OCI-LY7 (cell line): ENCODE measurements at regions not wholly inside any gene's neighbourhood (a gene's known extent, or its start where the extent isn't known, plus 50 kb on each side); places are given as distances from the start of the nearest gene placed in this dataset.

Source experiments
- BruUV-seq: library from RNA; stranded (reverse); fragments of 400-500 nt; replicated peaks from 2 replicates; lab custom pipeline; 2021; lab: Mats Ljungman, UMichigan
- CTCF ChIA-PET: fragments of 300-600 bp; sonication (Branson Sonifier 250); formaldehyde crosslinking; loops from one replicate; lab custom pipeline; 2022; ENCODE audit warnings: antibody characterized with exemption; ENCODE audit not compliant: unreplicated experiment; lab: Charles Lee
- POLR2A ChIA-PET: fragments of 300-600 bp; sonication (Branson Sonifier 250); formaldehyde crosslinking; loops from one replicate; lab custom pipeline; 2022; ENCODE audit warnings: antibody characterized with exemption; lab: Charles Lee
- DNase-seq: peaks from one replicate; pipeline ENCODE4 v3.0.0-alpha.2; 2015; ENCODE audit warnings: low spot score
- H2AFZ ChIP-seq: fragments of 200-600 bp; sonication (generic), shearing (Covaris generic); 2 replicates; pipeline ENCODE4 v1.6.1; 2014; ENCODE audit warnings: mild to moderate bottlenecking, antibody characterized with exemption, low read length, moderate library complexity
- H3K27ac ChIP-seq: fragments of 200-600 bp; sonication (generic); 2 replicates; pipeline ENCODE4 v1.5.1; 2014; ENCODE audit warnings: mixed run types, low read depth, mild to moderate bottlenecking, moderate library complexity, low read length, inconsistent platforms; ENCODE audit not compliant: poor library complexity, severe bottlenecking
- H3K36me3 ChIP-seq: fragments of 200-600 bp; sonication (generic); 2 replicates; pipeline ENCODE4 v1.6.1; 2014; ENCODE audit warnings: mild to moderate bottlenecking, antibody characterized with exemption, low read length, moderate library complexity, mixed read lengths; ENCODE audit not compliant: insufficient read depth
- H3K4me1 ChIP-seq: fragments of 200-600 bp; sonication (generic); 2 replicates; pipeline ENCODE4 v1.5.1; 2014; ENCODE audit warnings: mild to moderate bottlenecking, low read length; ENCODE audit not compliant: insufficient read depth, poor library complexity, severe bottlenecking
- H3K4me2 ChIP-seq: fragments of 200-600 bp; sonication (generic); 2 replicates; pipeline ENCODE4 v1.6.1; 2014; ENCODE audit warnings: mild to moderate bottlenecking, low read length
- H3K4me3 ChIP-seq: fragments of 200-600 bp; sonication (generic); 2 replicates; pipeline ENCODE4 v1.5.1; 2014; ENCODE audit warnings: mild to moderate bottlenecking, low read depth, low read length; ENCODE audit not compliant: poor library complexity, severe bottlenecking
- H3K79me2 ChIP-seq: fragments of 200-600 bp; sonication (generic); 2 replicates; pipeline ENCODE4 v1.6.1; 2016; ENCODE audit warnings: low read depth, mild to moderate bottlenecking, low read length, moderate library complexity, mixed read lengths; ENCODE audit not compliant: insufficient read depth
- H3K9me2 ChIP-seq: fragments of 200-600 bp; sonication (generic); 2 replicates; pipeline ENCODE4 v1.6.1; 2016; ENCODE audit warnings: mild to moderate bottlenecking, low read length, mixed read lengths; ENCODE audit not compliant: insufficient read depth
- H3K9me3 ChIP-seq: fragments of 200-600 bp; sonication (generic); 2 replicates; pipeline ENCODE4 v1.6.1; 2014; ENCODE audit warnings: mild to moderate bottlenecking, mixed run types, low read length, mixed read lengths
- H4K20me1 ChIP-seq: fragments of 200-600 bp; sonication (generic); 2 replicates; pipeline ENCODE4 v1.6.1; 2014; ENCODE audit warnings: mild to moderate bottlenecking, antibody characterized with exemption, low read length, moderate library complexity, mixed read lengths; ENCODE audit not compliant: insufficient read depth
- EZH2phosphoT487 ChIP-seq: fragments of 200-600 bp; sonication (generic); IDR thresholded peaks from 2 replicates; pipeline ENCODE4 v1.6.1; 2018; ENCODE audit warnings: low read depth, borderline replicate concordance, mild to moderate bottlenecking, mixed run types, antibody characterized with exemption, low read length, moderate library complexity, mixed read lengths
- intact Hi-C: fragments of 100-400 bp; cut with micrococcal nuclease; formaldehyde crosslinking; loops from one replicate; pipeline ENCODE4 v1.10.0; 2022; ENCODE audit not compliant: unreplicated experiment
- TF ChIP-seq, protein P1 (sequence below): fragments of 200-600 bp; sonication (generic); conservative IDR thresholded peaks from 2 replicates; pipeline ENCODE4 v1.5.1; 2014; ENCODE audit warnings: mild to moderate bottlenecking, antibody characterized with exemption, low read length, moderate library complexity, mixed read lengths

GRCh38 chr2:237200462-237200861 lies 114.8 kb downstream of the COPS8 start:
- H3K9me2 ChIP-seq = no peaks in the 10 kb centered on the region
- no peak for DNase-seq
- H3K36me3 ChIP-seq = no peaks in the 10 kb centered on the region
- TF ChIP-seq EZH2phosphoT487 = no peak
- no peak overlapping the region for H2AFZ ChIP-seq
- H3K4me2 ChIP-seq = no peak overlapping the region
- no TSS peak for BruUV-seq
- H3K4me3 ChIP-seq = no peak overlapping the region
- H3K4me1 ChIP-seq = peaks cover 14% of the 10 kb centered on the region
- intact Hi-C loops = no loop called here
- CTCF ChIA-PET = no interaction called here
- no peaks in the 10 kb centered on the region for H3K79me2 ChIP-seq
- H3K27ac ChIP-seq = no peak overlapping the region
- no peaks in the 10 kb centered on the region for H4K20me1 ChIP-seq
- H3K9me3 ChIP-seq = no peaks in the 10 kb centered on the region
- POLR2A ChIA-PET = interaction anchor here (0.7 to 1.8 kb wide), 3 partner anchors 13 to 41 kb away, joined by 4 to 6 read pairs (median 6); no protein-coding TSS in a partner anchor

GRCh38 chr2:237201461-237202287 lies 116.0 kb downstream of the COPS8 start:
- H3K36me3 ChIP-seq = no peaks in the 10 kb centered on the region
- H3K4me1 ChIP-seq = peaks cover 13% of the 10 kb centered on the region
- H3K4me3 ChIP-seq = no peak overlapping the region
- H3K27ac ChIP-seq = no peak overlapping the region
- TF ChIP-seq, protein P1, sequence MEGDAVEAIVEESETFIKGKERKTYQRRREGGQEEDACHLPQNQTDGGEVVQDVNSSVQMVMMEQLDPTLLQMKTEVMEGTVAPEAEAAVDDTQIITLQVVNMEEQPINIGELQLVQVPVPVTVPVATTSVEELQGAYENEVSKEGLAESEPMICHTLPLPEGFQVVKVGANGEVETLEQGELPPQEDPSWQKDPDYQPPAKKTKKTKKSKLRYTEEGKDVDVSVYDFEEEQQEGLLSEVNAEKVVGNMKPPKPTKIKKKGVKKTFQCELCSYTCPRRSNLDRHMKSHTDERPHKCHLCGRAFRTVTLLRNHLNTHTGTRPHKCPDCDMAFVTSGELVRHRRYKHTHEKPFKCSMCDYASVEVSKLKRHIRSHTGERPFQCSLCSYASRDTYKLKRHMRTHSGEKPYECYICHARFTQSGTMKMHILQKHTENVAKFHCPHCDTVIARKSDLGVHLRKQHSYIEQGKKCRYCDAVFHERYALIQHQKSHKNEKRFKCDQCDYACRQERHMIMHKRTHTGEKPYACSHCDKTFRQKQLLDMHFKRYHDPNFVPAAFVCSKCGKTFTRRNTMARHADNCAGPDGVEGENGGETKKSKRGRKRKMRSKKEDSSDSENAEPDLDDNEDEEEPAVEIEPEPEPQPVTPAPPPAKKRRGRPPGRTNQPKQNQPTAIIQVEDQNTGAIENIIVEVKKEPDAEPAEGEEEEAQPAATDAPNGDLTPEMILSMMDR = no peak
- TF ChIP-seq EZH2phosphoT487 = no peak
- CTCF ChIA-PET = no interaction called here
- no peaks in the 10 kb centered on the region for H4K20me1 ChIP-seq
- no peak overlapping the region for H2AFZ ChIP-seq
- DNase-seq = no peak
- no peaks in the 10 kb centered on the region for H3K9me3 ChIP-seq
- POLR2A ChIA-PET = interaction anchor here (0.6 kb wide), 1 partner anchor 8 kb away, joined by 3 read pairs; no protein-coding TSS in a partner anchor
- no TSS peak for BruUV-seq
- H3K9me2 ChIP-seq = no peaks in the 10 kb centered on the region
- no peaks in the 10 kb centered on the region for H3K79me2 ChIP-seq
- no peak overlapping the region for H3K4me2 ChIP-seq
- intact Hi-C loops = no loop called here

GRCh38 chr2:237202288-237203030 lies 116.8 kb downstream of the COPS8 start:
- H4K20me1 ChIP-seq = no peaks in the 10 kb centered on the region
- H2AFZ ChIP-seq = no peak overlapping the region
- H3K4me2 ChIP-seq = no peak overlapping the region
- H3K27ac ChIP-seq = no peak overlapping the region
- DNase-seq = no peak
- no peaks in the 10 kb centered on the region for H3K9me2 ChIP-seq
- no peaks in the 10 kb centered on the region for H3K36me3 ChIP-seq
- peaks cover 6% of the 10 kb centered on the region for H3K4me1 ChIP-seq
- H3K4me3 ChIP-seq = no peak overlapping the region
- TF ChIP-seq, protein P1 = no peak
- TF ChIP-seq EZH2phosphoT487 = no peak
- no peaks in the 10 kb centered on the region for H3K9me3 ChIP-seq
- BruUV-seq = no TSS peak
- no peaks in the 10 kb centered on the region for H3K79me2 ChIP-seq
- POLR2A ChIA-PET = no interaction called here
- intact Hi-C loops = no loop called here
- CTCF ChIA-PET = no interaction called here
